ENCODE measurements at regions not wholly inside any gene's neighbourhood (a gene's known extent, or its start where the extent isn't known, plus 50 kb on each side); places are given as distances from the start of the nearest gene placed in this dataset.
A peak's percentile ranks its signal among the peaks of the same experiment; 100 is the strongest.

GRCh38 chr1:21341517-21342078, 51.3 kb upstream of the ECE1 start:
- Histone ChIP-seq H2AFZ (no peak overlapping the region), H3K9me3 (ENCODE audit: low read depth) (no peaks in the 10 kb centered on the region), H3K4me2 (ENCODE audit: unreplicated experiment) (no peak overlapping the region), H3K9me2 (ENCODE audit: insufficient read depth) (no peaks in the 10 kb centered on the region), H3K79me2 (ENCODE audit: insufficient read depth) (peaks cover 79% of the 10 kb centered on the region), H3F3A (ENCODE audit: insufficient read depth) (peaks cover 29% of the 10 kb centered on the region), H4K20me1 (ENCODE audit: insufficient read depth) (no peaks in the 10 kb centered on the region), H3K4me1 (ENCODE audit: insufficient read depth) (peaks cover 55% of the 10 kb centered on the region), H3K9ac (peak overlapping the region; percentile 84; the same call in 1 of the 2 replicates), H3K27me3 (replicated peaks; ENCODE audit: insufficient read depth) (no peaks in the 10 kb centered on the region), H3K36me3 (ENCODE audit: low read depth) (no peaks in the 10 kb centered on the region), H3K4me3 (no peak overlapping the region), H3K27ac (peak overlapping the region; percentile 43; the same call in 1 of the 2 replicates)
- DNase-seq = no peak
- in situ Hi-C loops (cut with MboI) = no loop called here
- TF ChIP-seq EZH2phosphoT487 (IDR thresholded peaks at IDR 0.05; ENCODE audit: insufficient read depth, low read depth) (no peak), EZH2 (IDR thresholded peaks at IDR 0.05; ENCODE audit: insufficient read depth, poor library complexity, severe bottlenecking) (no peak)
- 83 to 84% methylated on average over 10 of the region's 10 CpGs for WGBS, 2 experiments (ENCODE audit: low coverage in 1 of 2, low lambda C conversion rate in 2 of 2, missing lambda C conversion rate in 2 of 2)

DNA sequence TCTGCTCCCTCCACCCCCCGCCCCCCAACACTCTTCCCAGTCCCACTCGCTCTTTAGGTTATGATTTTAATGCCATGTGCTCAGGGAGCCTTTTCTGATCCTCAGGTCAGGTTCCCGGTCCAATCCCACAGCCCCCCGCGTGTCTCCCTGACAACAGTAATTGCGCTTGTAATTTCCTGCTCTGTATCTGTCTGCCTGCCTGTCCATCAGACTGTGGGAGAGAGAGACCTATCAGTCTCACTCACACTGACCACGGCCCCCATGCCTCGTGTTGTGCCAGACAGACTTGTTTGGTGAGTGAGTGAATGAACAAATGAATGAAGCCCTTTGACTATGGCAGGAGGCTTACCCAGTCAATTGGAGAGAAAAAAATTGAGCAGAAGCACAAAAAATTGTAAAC, 50.8 kb upstream of the ECE1 start:
- WGBS, 2 experiments (ENCODE audit: low coverage in 1 of 2, low lambda C conversion rate in 2 of 2, missing lambda C conversion rate in 2 of 2) = 72 to 80% methylated on average over 8 of the region's 8 CpGs
- Histone ChIP-seq H3K9me2 (ENCODE audit: insufficient read depth) (no peaks in the 10 kb centered on the region), H3K9me3 (ENCODE audit: low read depth) (no peaks in the 10 kb centered on the region), H3K4me3 (no peak overlapping the region), H3K27ac (no peak overlapping the region), H3K27me3 (replicated peaks; ENCODE audit: insufficient read depth) (no peaks in the 10 kb centered on the region), H2AFZ (no peak overlapping the region), H3K4me2 (ENCODE audit: unreplicated experiment) (no peak overlapping the region), H3K36me3 (ENCODE audit: low read depth) (no peaks in the 10 kb centered on the region), H3F3A (ENCODE audit: insufficient read depth) (peaks cover 29% of the 10 kb centered on the region), H3K4me1 (ENCODE audit: insufficient read depth) (peaks cover 52% of the 10 kb centered on the region), H3K9ac (no peak overlapping the region), H3K79me2 (ENCODE audit: insufficient read depth) (peaks cover 85% of the 10 kb centered on the region), H4K20me1 (ENCODE audit: insufficient read depth) (no peaks in the 10 kb centered on the region)
- DNase-seq = no peak
- TF ChIP-seq EZH2 (IDR thresholded peaks at IDR 0.05; ENCODE audit: insufficient read depth, poor library complexity, severe bottlenecking) = no peak
- no peak for TF ChIP-seq EZH2phosphoT487 (IDR thresholded peaks at IDR 0.05; ENCODE audit: insufficient read depth, low read depth)
- in situ Hi-C loops (cut with MboI) = no loop called here

- H3K79me2 ChIP-seq (ENCODE audit: insufficient read depth) = peaks cover 91% of the 10 kb centered on the region
- DNase-seq = no peak
- H3K9me3 ChIP-seq (ENCODE audit: low read depth) = no peaks in the 10 kb centered on the region
- H3K4me3 ChIP-seq = no peak overlapping the region
- no peaks in the 10 kb centered on the region for H3K36me3 ChIP-seq (ENCODE audit: low read depth)
- in situ Hi-C loops (cut with MboI) = no loop called here
- no peaks in the 10 kb centered on the region for H3K27me3 ChIP-seq (replicated peaks; ENCODE audit: insufficient read depth)
- no peak overlapping the region for H3K27ac ChIP-seq
- H3K9me2 ChIP-seq (ENCODE audit: insufficient read depth) = no peaks in the 10 kb centered on the region
- no peak overlapping the region for H3K9ac ChIP-seq
- H4K20me1 ChIP-seq (ENCODE audit: insufficient read depth) = no peaks in the 10 kb centered on the region
- H3K4me2 ChIP-seq (ENCODE audit: unreplicated experiment) = no peak overlapping the region
- H3K4me1 ChIP-seq (ENCODE audit: insufficient read depth) = peaks cover 52% of the 10 kb centered on the region
- 80 to 86% methylated on average over 13 of the region's 13 CpGs for WGBS, 2 experiments (ENCODE audit: low coverage in 1 of 2, low lambda C conversion rate in 2 of 2, missing lambda C conversion rate in 2 of 2)
- peaks cover 29% of the 10 kb centered on the region for H3F3A ChIP-seq (ENCODE audit: insufficient read depth)
- TF ChIP-seq EZH2 (IDR thresholded peaks at IDR 0.05; ENCODE audit: insufficient read depth, poor library complexity, severe bottlenecking) (no peak), EZH2phosphoT487 (IDR thresholded peaks at IDR 0.05; ENCODE audit: insufficient read depth, low read depth) (no peak)
- no peak overlapping the region for H2AFZ ChIP-seq
These were observed 50.1 kb upstream of the ECE1 start for GRCh38 chr1:21340230-21340945.

All from GM23248 (cell line).